PFSK-1 (cell line): ENCODE measurements at regions not wholly inside any gene's neighbourhood (a gene's known extent, or its start where the extent isn't known, plus 50 kb on each side); places are given as distances from the start of the nearest gene placed in this dataset.

Source experiments
- FOXP2 ChIP-seq: optimal IDR thresholded peaks from 2 replicates; pipeline ENCODE3; 2011; ENCODE audit warnings: borderline replicate concordance, control low read depth, inconsistent platforms; ENCODE audit not compliant: insufficient read depth; ENCODE audit errors: extremely low read length, extremely low read depth
- POLR2AphosphoS5 ChIP-seq: IDR thresholded peaks from 2 replicates; pipeline ENCODE4 v1.6.1; 2012; ENCODE audit warnings: low read depth, mild to moderate bottlenecking, control low read depth, low read length, moderate library complexity
- REST ChIP-seq, 2 experiments: IDR thresholded peaks; 2 replicates each; pipeline versions ENCODE4 v1.6.1 to v1.8.0; 2011 to 2012; ENCODE audit warnings: low read depth in 2 of 2, low read length in 2 of 2, control low read depth in 1 of 2, inconsistent platforms in 1 of 2, mild to moderate bottlenecking in 1 of 2, moderate library complexity in 1 of 2; ENCODE audit not compliant: insufficient read depth in 1 of 2
- SIN3A ChIP-seq: IDR thresholded peaks from 2 replicates; pipeline ENCODE4 v1.6.1; 2012; ENCODE audit warnings: mild to moderate bottlenecking, low read length, moderate library complexity, borderline replicate concordance; ENCODE audit not compliant: insufficient read depth
- TAF1 ChIP-seq: IDR thresholded peaks from 2 replicates; pipeline ENCODE4 v1.6.1; 2012; ENCODE audit warnings: low read length, control low read depth, borderline replicate concordance; ENCODE audit not compliant: insufficient read depth

- TF ChIP-seq FOXP2 (no peak), TAF1 (no peak), POLR2AphosphoS5 (no peak), SIN3A (no peak), REST (IDR thresholded peaks at IDR 0.05; ENCODE audit: insufficient read depth in 1 of 2, low read depth in 2 of 2, low read length in 2 of 2) (no peak)
These were observed 138.4 kb downstream of the RFC3 start for GRCh38 chr13:33956346-33956745.

GRCh38 chr13:33957497-33957905 lies 139.6 kb downstream of the RFC3 start:
- TF ChIP-seq FOXP2 (no peak), REST (IDR thresholded peaks at IDR 0.05; ENCODE audit: insufficient read depth in 1 of 2, low read depth in 2 of 2, low read length in 2 of 2) (no peak), SIN3A (no peak), TAF1 (no peak), POLR2AphosphoS5 (no peak)

- TF ChIP-seq FOXP2 (no peak), TAF1 (no peak)
These were observed 141.0 kb downstream of the RFC3 start for GRCh38 chr13:33958964-33959363.

GRCh38 chr13:33963134-33963533 lies 145.2 kb downstream of the RFC3 start:
- TF ChIP-seq POLR2AphosphoS5, result no peak
- TF ChIP-seq SIN3A, result no peak

GRCh38 chr13:33963895-33964294 lies 145.9 kb downstream of the RFC3 start:
- TF ChIP-seq FOXP2, result no peak
- no peak for TF ChIP-seq SIN3A
- TF ChIP-seq REST (IDR thresholded peaks at IDR 0.05; ENCODE audit: insufficient read depth in 1 of 2, low read depth in 2 of 2, low read length in 2 of 2), result no peak

GRCh38 chr13:33968520-33969507 lies 150.9 kb downstream of the RFC3 start:
- no peak for TF ChIP-seq SIN3A
- TF ChIP-seq TAF1, result no peak
